Activated CD8-positive, alpha-beta memory T cell treated with anti-CD3 and anti-CD28 coated beads, Interleukin-2, amount 50 U/mL, for 48 hours (primary cell): ENCODE measurements at regions not wholly inside any gene's neighbourhood (a gene's known extent, or its start where the extent isn't known, plus 50 kb on each side); places are given as distances from the start of the nearest gene placed in this dataset.
A peak's percentile ranks its signal among the peaks of the same experiment; 100 is the strongest.
"Not testable (repeated sequence)": the region's sequence is repeated elsewhere in the genome, so short reads cannot be mapped to it uniquely, and the experiment has no call there.

Source experiments
- DNase-seq: peaks from one replicate; pipeline ENCODE4 v3.0.0-alpha.2; 2020

GRCh38 chr4:189734648-189735267 lies 205.9 kb upstream of the FRG1 start:
- DNase-seq, result not testable (repeated sequence)

- DNase-seq, result not testable (repeated sequence)
These were observed 204.0 kb upstream of the FRG1 start for GRCh38 chr4:189736656-189737055.

- not testable (repeated sequence) for DNase-seq
These were observed 200.6 kb upstream of the FRG1 start for GRCh38 chr4:189740118-189740517.

- no peak for DNase-seq
These were observed 199.8 kb upstream of the FRG1 start for GRCh38 chr4:189740873-189741272.

- DNase-seq, result not testable (repeated sequence)
These were observed 187.6 kb upstream of the FRG1 start for GRCh38 chr4:189753092-189753491.

GRCh38 chr4:189763583-189763982 lies 177.1 kb upstream of the FRG1 start:
- DNase-seq, result no peak

GRCh38 chr4:189765301-189765700 lies 175.4 kb upstream of the FRG1 start:
- DNase-seq, result no peak

GRCh38 chr4:189765736-189766135 lies 174.9 kb upstream of the FRG1 start:
- no peak for DNase-seq

- DNase-seq, result no peak
These were observed 172.7 kb upstream of the FRG1 start for GRCh38 chr4:189767941-189768340.

- DNase-seq, result no peak
These were observed 171.5 kb upstream of the FRG1 start for GRCh38 chr4:189769131-189769530.

- no peak for DNase-seq
These were observed 168.8 kb upstream of the FRG1 start for GRCh38 chr4:189771696-189772361.

GRCh38 chr4:189773909-189774308 lies 166.8 kb upstream of the FRG1 start:
- no peak for DNase-seq

- DNase-seq, result no peak
These were observed 161.2 kb upstream of the FRG1 start for GRCh38 chr4:189779281-189779980.

- no peak for DNase-seq
These were observed 160.3 kb upstream of the FRG1 start for GRCh38 chr4:189780391-189780790.

- DNase-seq, result no peak
These were observed 156.0 kb upstream of the FRG1 start for GRCh38 chr4:189784651-189785050.

- no peak for DNase-seq
These were observed 155.4 kb upstream of the FRG1 start for GRCh38 chr4:189785257-189785656.

GRCh38 chr4:189786447-189786846 lies 154.2 kb upstream of the FRG1 start:
- DNase-seq, result no peak

GRCh38 chr4:189787216-189788031 lies 153.2 kb upstream of the FRG1 start:
- DNase-seq, result no peak

GRCh38 chr4:189792924-189793618 lies 147.6 kb upstream of the FRG1 start:
- DNase-seq, result peak; percentile 88

- DNase-seq, result no peak
These were observed 140.1 kb upstream of the FRG1 start for GRCh38 chr4:189800545-189801088.

- no peak for DNase-seq
These were observed 137.8 kb upstream of the FRG1 start for GRCh38 chr4:189802884-189803283.

GRCh38 chr4:189804894-189805293 lies 135.8 kb upstream of the FRG1 start:
- DNase-seq, result no peak
